ENCODE measurements at regions not wholly inside any gene's neighbourhood (a gene's known extent, or its start where the extent isn't known, plus 50 kb on each side); places are given as distances from the start of the nearest gene placed in this dataset.

GRCh38 chr18:2312440-2312839 lies 258.9 kb downstream of the METTL4 start:
- DNase-seq (ENCODE audit: low read depth), result no peak

- no peak for DNase-seq (ENCODE audit: low read depth)
These were observed 258.0 kb downstream of the METTL4 start for GRCh38 chr18:2313332-2313731.

- DNase-seq (ENCODE audit: low read depth), result no peak
These were observed 255.1 kb downstream of the METTL4 start for GRCh38 chr18:2316082-2316750.

DNA sequence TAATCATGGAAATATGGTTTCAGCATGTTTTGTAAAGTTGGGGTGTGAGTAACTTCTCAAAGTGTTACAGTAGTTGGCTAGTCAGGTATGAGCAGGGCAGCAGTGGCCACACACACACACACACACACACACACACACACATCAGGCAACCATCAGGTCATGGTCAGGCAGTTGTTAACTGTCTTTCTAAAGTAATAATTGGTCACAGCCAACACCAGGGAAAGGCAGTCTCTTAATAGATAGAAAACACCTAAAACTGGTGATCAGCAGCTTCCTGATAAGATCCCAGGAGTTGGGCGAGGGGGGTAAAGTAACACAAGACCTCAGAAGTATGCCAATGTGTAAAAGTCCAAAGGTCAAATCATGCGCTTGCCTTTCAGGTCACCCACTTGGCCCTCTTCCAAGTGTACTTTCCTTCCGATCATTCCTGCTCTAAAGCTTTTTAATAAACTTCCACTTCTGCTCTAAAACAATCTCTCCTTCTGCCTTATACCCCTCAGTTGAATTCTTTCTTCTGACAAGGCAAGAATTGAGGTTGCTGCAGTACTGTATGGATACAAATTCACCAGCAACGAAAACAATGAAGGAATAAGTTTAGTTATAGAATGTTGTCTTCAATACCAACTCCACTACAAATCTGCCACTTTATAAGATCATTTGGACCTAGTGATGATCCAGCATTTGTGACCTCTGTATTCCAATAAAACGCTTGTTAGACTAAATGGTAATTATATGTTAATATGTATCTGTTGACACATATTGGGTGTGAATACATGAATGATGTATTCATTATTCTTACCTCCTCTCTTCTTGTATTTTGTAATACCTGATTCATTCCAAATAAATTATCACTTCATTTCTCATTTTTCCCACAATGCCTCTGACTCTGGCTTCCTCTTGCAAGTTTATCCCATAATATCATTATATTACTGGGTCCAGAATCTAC lies 254.3 kb downstream of the METTL4 start:
- DNase-seq (ENCODE audit: low read depth), result no peak

DNA sequence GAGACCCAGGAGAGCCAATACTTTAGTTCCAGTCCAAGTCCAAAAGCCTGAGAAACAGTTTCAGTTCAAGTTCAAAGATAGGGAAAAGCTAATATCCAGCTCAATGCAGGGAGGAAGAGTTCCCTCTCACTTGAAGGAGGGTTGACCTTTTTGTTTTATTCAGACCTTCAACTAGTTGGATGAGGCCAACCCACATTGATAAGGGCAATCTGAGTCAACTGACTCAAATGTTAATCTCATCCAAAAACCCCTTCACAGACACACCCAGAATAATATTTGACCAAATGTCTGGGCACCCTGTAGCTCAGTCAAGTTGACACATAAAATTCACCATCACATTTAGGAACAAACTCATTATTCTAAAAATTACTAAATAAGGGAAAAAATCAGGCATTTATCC lies 246.8 kb downstream of the METTL4 start:
- DNase-seq (ENCODE audit: low read depth), result no peak

DNA sequence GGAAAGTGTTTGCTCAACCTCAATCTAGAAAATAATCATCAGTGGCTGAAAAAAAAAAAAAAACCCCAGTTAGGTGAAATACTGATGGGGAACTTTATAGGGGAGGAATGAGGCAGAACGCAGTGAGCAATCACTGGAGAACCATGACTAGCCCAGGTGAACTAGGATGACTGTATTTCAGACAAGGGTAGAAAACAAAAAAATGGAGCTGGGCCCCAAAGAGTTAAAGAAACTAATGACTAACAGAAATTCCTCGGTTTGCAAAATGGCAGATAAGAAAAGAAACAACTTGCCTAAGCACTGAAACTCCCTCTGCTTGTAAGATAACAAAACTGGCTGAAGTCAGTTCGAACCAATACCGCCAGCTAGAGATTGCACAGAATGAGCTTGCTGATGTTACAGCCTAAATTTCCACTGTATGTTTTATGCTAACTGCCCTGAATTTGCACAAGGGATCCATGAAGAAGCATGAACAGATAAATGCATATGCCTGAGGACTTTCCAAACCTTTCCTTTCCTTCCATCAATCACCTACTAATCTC lies 245.9 kb downstream of the METTL4 start:
- peak; percentile 86 for DNase-seq (ENCODE audit: low read depth)

DNA sequence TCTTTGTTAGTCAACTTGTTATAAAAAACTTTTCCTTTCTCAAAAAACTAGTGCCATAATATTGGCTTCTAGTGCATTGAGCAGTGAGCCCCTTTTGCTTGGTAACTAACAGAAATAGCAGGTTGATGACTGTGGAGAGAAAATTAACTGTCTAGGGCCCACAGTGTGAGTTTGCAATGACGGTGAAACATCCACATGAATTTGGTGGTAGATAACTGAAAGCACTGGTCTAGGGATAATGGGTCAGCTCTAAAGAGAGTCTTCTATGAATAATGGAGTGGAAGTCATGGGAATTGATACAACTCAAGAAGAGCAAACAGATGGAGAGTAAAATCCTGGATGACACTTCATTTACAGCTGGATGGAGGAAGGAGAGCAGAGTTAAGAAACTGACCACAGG lies 245.4 kb downstream of the METTL4 start:
- no peak for DNase-seq (ENCODE audit: low read depth)

DNA sequence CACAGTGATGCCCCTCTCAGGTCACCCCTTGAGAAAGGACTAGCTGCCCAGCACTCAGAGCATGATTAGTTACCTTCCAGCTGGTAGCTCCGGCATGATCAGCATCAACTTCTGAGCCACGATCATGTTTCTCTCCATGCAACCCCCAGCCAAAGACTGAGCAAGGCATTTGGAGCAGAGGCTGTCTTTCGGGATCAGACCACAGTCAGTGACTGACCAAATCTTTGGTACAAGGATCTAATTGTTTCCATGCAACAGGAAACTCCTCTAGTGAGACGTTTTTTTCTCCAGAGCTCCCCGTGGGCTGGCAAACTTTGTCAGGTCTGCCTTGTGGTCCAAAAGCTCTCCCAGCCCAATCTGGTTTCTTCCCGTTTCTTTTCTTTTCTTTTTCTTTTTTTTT lies 244.3 kb downstream of the METTL4 start:
- DNase-seq (ENCODE audit: low read depth), result no peak

DNA sequence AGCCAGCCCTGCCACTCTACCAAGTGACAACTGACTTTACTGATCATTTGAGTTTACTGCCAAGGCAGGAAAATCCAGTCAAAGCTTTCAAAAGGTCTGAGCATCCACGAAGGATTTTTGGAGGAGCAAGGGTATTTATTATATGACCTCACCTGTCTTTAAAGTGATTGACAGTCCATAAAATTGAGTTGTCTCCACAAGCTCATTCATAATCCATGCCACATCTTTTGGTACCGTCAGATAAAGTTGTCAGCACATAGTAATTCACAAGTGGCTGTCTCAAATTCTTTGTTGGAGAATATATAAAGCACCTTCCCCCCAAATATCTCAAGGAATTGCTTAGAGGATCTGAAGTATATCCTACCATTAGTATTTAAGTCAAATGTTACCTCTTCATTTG lies 240.5 kb downstream of the METTL4 start:
- no peak for DNase-seq (ENCODE audit: low read depth)

DNA sequence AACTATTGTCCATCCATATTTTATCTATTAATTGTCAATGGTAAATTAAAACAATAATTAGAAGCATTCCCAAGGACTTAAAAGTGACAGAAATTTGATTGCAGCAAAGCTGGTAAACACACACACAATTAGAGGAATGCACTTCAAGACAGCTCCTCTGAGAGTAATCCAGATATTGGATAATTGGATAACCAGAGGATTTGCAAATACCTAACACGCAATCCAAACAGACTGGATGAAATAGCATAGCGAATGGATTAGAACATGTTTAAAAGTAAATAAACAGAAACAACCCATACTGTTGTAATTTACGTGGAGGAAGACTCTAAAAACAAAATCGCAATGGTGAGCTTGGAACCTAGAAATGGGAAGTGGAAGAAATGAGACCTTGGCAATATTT lies 239.8 kb downstream of the METTL4 start:
- no peak for DNase-seq (ENCODE audit: low read depth)

DNA sequence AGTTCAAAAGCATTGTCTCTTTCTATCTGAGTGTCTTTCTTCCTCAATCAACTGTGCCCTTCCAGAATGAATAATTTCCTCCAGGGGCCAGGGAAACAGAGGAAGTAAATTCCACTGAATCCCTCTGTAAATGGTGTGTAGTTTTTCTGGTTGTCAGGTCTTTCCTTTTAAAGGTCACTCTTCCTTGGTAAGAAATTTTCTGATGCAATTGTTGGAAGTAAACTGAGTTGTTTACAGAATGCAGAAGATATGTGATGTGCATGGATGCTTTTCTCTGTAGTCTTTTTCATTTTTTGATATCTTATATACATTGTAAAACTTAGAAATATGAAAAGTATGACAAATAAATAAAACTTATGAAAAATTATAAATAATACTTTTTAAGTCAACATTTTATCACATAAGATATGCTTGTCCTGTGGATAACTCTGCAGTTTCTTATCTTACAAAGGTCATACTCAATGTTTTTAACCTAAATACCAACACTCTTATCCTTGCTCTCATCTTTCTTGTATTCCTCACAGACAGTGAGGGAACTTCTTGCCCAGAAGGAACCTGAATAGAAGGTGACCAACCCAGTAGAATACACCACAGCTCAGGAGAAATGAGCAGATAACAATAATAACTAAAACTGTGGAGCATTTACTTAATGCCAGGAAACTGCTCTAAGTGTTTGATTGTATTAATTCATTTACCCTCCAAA lies 234.5 kb downstream of the METTL4 start:
- DNase-seq (ENCODE audit: low read depth), result no peak

DNA sequence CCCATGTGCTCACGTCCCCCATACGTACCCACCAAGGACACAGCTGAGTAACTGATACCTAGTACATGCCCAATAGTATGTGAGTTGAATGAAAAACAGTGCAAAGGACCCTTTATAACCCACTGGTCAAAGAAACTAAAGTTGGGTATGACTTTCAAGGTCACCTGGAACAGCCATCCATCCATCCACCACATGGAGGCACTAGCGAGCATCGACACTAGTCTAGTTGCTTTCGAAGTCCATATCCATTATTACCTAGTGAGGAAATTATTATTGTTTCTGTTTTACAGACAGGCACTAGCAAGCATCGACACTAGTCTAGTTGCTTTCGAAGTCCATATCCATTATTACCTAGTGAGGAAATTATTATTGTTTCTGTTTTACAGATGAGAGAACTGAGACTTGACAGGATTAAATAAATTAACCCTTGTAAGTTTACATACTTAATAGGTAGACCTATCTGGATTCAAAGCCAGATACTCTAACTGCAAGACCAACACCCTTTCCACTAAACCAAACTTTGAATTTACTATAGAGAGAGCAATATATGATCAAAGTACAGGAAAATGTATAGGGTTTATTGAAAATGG lies 233.7 kb downstream of the METTL4 start:
- DNase-seq (ENCODE audit: low read depth), result peak; percentile 31

GRCh38 chr18:2338601-2339000 lies 232.7 kb downstream of the METTL4 start:
- no peak for DNase-seq (ENCODE audit: low read depth)

DNA sequence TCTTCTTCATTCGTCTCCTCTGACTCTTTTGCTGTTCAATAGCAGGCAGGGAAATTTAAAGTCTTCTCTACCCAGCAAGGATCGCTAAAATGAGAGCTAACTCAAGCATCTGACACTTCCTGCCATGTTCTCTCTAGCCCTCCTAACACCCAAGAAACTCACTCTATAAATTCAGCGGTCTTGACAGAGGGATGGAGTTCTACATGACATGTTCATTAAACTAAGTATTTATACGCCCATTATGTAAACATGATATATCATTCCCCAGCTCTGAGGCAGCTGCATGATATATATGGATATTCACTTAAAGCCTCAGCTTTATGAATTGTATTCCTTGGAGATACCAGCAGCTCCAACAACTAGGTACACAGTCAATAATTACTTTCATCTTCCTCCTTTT lies 231.0 kb downstream of the METTL4 start:
- DNase-seq (ENCODE audit: low read depth), result no peak

DNA sequence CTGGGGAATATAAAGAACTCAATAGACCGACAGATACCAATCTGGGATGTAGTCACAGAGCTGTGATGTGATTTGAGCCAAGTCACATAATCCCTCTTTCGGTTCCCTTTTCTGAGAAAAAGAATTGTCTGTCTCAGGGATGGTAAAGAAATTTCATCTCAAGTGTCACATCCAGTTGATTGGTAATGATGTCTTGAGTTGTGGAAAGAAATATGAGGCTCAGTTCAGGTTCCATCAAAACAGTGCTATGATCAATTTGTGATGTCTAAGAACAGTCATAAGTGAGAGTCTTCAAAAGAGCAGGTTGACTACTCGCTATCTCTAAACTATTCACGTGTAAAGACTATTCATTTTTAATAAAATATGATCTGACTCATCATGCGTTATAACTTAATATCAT lies 223.3 kb downstream of the METTL4 start:
- no peak for DNase-seq (ENCODE audit: low read depth)

DNA sequence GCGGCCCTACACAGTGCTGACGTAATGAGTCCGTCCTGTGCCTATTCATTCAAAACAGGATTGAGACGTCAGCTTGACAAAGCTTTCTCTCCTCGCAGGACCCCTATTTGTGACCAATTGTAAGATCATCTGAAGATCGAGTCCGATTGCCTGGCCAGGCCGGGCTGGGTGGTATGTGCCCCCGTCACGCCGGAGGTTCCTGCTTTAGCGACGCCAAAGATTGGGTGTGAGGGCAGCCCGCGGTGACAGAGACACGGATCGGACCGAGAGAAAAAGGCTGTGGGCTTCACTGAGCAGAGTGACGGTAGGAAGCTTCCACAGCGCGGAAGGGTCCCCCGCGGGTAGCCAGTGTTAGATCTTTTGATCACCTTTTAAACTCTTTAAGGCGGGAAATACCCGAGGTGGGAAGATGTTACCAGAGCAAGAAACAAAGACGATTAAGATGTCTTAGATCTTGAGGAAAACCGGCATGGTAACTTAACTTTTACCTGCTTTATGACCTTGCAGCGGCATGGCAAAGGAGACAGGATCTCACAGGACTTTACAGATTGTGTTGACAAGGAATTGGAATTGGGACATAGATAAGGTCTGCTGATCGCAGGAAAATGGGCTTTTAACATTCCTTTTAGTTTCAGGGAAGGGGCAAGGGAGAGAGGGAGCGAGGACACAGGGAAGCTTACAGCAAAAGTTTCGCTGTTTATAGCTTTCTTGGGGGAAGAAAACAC lies 220.0 kb downstream of the METTL4 start:
- DNase-seq (ENCODE audit: low read depth), result no peak

GRCh38 chr18:2354292-2354691 lies 217.0 kb downstream of the METTL4 start:
- DNase-seq (ENCODE audit: low read depth), result no peak

DNA sequence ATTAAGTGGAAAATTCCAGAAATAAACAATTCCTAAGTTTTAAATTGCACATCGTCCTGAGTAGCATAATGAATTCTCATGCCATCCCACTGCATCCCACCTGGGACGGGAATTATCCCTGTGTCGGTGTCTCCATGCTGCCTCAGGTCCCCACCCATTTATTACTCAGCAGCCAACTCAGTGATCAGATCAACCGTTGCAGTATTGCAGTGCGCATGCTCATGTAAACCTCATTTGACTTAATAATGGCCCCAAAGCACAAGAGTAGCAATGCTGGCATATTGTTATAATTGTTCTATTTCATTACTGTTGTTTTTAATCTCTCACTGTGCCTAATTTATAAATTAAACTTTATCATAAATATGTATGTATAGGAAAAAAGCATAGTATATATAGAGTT lies 214.4 kb downstream of the METTL4 start:
- DNase-seq (ENCODE audit: low read depth), result no peak

GRCh38 chr18:2360861-2361260 lies 210.4 kb downstream of the METTL4 start:
- no peak for DNase-seq (ENCODE audit: low read depth)

DNA sequence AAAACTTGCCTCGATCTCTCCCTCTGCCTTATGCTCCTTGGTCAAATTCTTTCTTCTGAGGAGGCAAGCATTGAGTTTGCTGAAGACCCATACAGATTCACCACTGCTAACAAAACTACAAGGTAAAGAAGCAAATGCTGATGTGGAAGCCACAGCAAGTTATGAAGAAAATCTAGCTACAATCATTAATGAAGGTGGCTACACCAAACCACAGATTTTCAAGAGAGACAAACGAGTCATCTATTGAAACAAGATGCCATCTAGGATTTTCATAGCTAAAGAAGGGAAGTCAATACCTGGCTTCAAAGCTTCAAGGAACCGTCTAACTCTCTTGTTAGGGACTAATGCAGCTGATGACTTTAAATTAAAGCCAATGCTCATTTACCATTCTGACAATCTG lies 203.2 kb downstream of the METTL4 start:
- no peak for DNase-seq (ENCODE audit: low read depth)

DNA sequence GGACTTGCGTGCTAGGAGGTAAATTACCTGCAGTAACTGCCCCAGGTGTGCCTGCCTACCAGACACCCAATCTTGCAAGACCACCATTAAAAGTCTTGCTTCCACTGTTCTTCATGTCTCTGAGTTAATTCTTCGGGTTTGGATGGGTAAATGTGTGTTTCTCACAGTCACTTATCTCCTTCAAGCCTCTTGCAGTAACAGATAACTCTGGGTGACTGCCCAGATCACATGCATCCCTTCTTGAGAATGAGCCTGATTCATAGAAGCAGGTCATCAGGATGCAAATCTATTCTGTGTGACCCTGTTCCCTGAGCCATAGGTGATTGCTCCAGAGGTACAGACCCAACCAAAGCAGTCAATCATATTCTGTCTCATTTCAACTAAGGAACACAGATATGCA lies 194.6 kb downstream of the METTL4 start:
- no peak for DNase-seq (ENCODE audit: low read depth)

DNA sequence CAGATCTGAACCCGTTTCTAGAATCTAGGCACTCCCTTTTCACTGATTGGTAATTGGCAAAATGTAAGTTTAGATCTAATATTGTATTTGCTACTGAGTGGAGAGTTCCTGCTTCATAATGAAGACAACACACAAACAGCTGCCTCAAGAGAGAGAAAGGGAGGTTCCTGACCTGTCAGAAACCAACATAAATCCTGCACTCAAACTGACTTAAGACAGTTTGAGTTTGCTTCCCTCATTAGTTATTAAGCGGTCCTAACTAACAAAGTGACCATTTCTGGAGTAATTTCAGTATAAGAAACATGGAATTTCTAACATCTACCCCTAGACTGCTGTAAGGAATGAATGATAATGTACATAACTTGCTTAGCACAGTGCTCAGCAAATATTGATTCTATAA lies 191.2 kb downstream of the METTL4 start:
- DNase-seq (ENCODE audit: low read depth), result no peak

All from iris pigment epithelial cell (primary cell).